HEK293 (cell line): ENCODE measurements at regions not wholly inside any gene's neighbourhood (a gene's known extent, or its start where the extent isn't known, plus 50 kb on each side); places are given as distances from the start of the nearest gene placed in this dataset.
"Not testable (repeated sequence)": the region's sequence is repeated elsewhere in the genome, so short reads cannot be mapped to it uniquely, and the experiment has no call there.

Experiments
- CTCF ChIA-PET: fragments of 350-600 bp; formaldehyde crosslinking; extraction: SDS; loops from one replicate; lab custom pipeline; 2021; ENCODE audit warnings: antibody characterized with exemption; lab: Yijun Ruan, JAX
- POLR2A ChIA-PET: fragments of 300-600 bp; formaldehyde crosslinking; extraction: SDS; loops from one replicate; lab custom pipeline; 2020; ENCODE audit warnings: antibody characterized with exemption, inconsistent platforms; lab: Yijun Ruan, JAX
- H3K27ac ChIP-seq: fragments of 200-500 bp; sonication (Bioruptor generic); 2 replicates; pipeline ENCODE4 v1.5.1; 2014; ENCODE audit warnings: low read depth, low read length, control low read depth, inconsistent platforms; ENCODE audit errors: extremely low read depth
- H3K36me3 ChIP-seq, 2 experiments: fragments of 200-500 bp in 1 of 2; sonication (Bioruptor generic) in 1 of 2; 1 replicate in 1 of 2; 2 replicates in 1 of 2; pipeline ENCODE4 v1.5.1; 2014 to 2017; ENCODE audit warnings: inconsistent platforms in 2 of 2, low read length in 2 of 2; ENCODE audit not compliant: control insufficient read depth in 2 of 2, insufficient read depth in 1 of 2
- H3K4me1 ChIP-seq: fragments of 200-500 bp; sonication (Bioruptor generic); 2 replicates; pipeline ENCODE4 v1.5.1; 2014; ENCODE audit warnings: mild to moderate bottlenecking, low read length, inconsistent platforms; ENCODE audit not compliant: control insufficient read depth, insufficient read depth
- H3K4me3 ChIP-seq: 2 replicates; pipeline ENCODE4 v1.5.1; 2011; ENCODE audit warnings: low read depth, mild to moderate bottlenecking, control low read depth, low read length, moderate library complexity
- H3K9me3 ChIP-seq: fragments of 200-500 bp; sonication (Bioruptor generic); 2 replicates; pipeline ENCODE4 v1.5.1; 2014; ENCODE audit warnings: low read depth, low read length, inconsistent platforms; ENCODE audit not compliant: control insufficient read depth, insufficient read depth
- SCRT2 ChIP-seq: fragments of 450-650 bp; formaldehyde crosslinking; IDR thresholded peaks from 2 replicates; pipeline ENCODE4 v1.5.1; 2016; ENCODE audit warnings: missing biosample characterization, missing genetic modification characterization
- ZFP37 ChIP-seq: fragments of 450-650 bp; formaldehyde crosslinking; IDR thresholded peaks from 2 replicates; pipeline ENCODE4 v1.5.1; 2016; ENCODE audit warnings: missing biosample characterization, missing genetic modification characterization
- ZNF184 ChIP-seq: fragments of 450-650 bp; IDR thresholded peaks from 2 replicates; pipeline ENCODE4 v1.5.1; 2018; ENCODE audit warnings: missing biosample characterization, mild to moderate bottlenecking, missing genetic modification characterization
- ZNF274 ChIP-seq, 2 experiments: fragments of 200-500 bp in 1 of 2; fragments of 450-650 bp in 1 of 2; sonication (Bioruptor generic) in 1 of 2; formaldehyde crosslinking in 1 of 2; IDR thresholded peaks; 2 replicates each; pipeline versions ENCODE4 v1.5.1 to v1.6.1; 2014 to 2016; ENCODE audit warnings: borderline replicate concordance in 1 of 2, inconsistent platforms in 1 of 2, low read length in 1 of 2, missing biosample characterization in 1 of 2, missing genetic modification characterization in 1 of 2
- ZNF391 ChIP-seq: fragments of 450-650 bp; formaldehyde crosslinking; IDR thresholded peaks from 2 replicates; pipeline ENCODE4 v1.5.1; 2016; ENCODE audit warnings: low read depth, missing biosample characterization, missing genetic modification characterization, borderline replicate concordance
- TF ChIP-seq, protein P1 (sequence below): fragments of 450-650 bp; formaldehyde crosslinking; IDR thresholded peaks from 2 replicates; pipeline ENCODE4 v1.5.1; 2017; ENCODE audit warnings: missing biosample characterization, missing genetic modification characterization
- TF ChIP-seq, protein P2 (sequence below): IDR thresholded peaks from 2 replicates; pipeline ENCODE4 v1.6.1; 2011; ENCODE audit warnings: mild to moderate bottlenecking, low read depth, low read length, borderline replicate concordance
- TF ChIP-seq, protein P3 (sequence below): fragments of 450-650 bp; IDR thresholded peaks from 2 replicates; pipeline ENCODE4 v1.5.1; 2018; ENCODE audit warnings: missing biosample characterization, mild to moderate bottlenecking, missing genetic modification characterization
- TF ChIP-seq, protein P4 (sequence below): fragments of 450-650 bp; formaldehyde crosslinking; IDR thresholded peaks from 2 replicates; pipeline ENCODE4 v1.5.1; 2016; ENCODE audit warnings: missing biosample characterization, missing genetic modification characterization

DNA sequence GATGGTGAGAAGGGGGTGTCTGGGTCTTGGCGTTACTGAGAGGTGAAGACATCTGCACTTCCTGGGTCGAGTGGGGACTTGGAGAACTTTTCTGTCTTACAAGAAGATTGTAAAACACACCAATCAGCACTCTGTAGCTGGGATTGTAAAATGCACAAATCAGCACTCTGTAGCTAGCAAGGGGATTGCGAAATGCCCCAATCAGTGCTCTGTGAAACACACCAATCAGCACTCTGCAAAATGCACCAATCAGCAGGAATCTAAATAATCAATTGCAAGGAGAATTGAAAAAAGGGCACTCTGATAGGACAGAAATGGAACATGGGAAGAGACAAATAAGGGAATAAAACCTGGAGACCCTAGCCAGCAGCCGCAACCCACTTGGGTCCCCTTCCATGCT, 376.1 kb upstream of the SFSWAP start:
- ChIA-PET POLR2A (no interaction called here), CTCF (no interaction called here)
- TF ChIP-seq, protein P1, sequence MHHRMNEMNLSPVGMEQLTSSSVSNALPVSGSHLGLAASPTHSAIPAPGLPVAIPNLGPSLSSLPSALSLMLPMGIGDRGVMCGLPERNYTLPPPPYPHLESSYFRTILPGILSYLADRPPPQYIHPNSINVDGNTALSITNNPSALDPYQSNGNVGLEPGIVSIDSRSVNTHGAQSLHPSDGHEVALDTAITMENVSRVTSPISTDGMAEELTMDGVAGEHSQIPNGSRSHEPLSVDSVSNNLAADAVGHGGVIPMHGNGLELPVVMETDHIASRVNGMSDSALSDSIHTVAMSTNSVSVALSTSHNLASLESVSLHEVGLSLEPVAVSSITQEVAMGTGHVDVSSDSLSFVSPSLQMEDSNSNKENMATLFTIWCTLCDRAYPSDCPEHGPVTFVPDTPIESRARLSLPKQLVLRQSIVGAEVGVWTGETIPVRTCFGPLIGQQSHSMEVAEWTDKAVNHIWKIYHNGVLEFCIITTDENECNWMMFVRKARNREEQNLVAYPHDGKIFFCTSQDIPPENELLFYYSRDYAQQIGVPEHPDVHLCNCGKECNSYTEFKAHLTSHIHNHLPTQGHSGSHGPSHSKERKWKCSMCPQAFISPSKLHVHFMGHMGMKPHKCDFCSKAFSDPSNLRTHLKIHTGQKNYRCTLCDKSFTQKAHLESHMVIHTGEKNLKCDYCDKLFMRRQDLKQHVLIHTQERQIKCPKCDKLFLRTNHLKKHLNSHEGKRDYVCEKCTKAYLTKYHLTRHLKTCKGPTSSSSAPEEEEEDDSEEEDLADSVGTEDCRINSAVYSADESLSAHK (tag by site-specific recombination): no peak
- TF ChIP-seq, protein P2, sequence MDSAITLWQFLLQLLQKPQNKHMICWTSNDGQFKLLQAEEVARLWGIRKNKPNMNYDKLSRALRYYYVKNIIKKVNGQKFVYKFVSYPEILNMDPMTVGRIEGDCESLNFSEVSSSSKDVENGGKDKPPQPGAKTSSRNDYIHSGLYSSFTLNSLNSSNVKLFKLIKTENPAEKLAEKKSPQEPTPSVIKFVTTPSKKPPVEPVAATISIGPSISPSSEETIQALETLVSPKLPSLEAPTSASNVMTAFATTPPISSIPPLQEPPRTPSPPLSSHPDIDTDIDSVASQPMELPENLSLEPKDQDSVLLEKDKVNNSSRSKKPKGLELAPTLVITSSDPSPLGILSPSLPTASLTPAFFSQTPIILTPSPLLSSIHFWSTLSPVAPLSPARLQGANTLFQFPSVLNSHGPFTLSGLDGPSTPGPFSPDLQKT: no peak
- TF ChIP-seq, protein P3, sequence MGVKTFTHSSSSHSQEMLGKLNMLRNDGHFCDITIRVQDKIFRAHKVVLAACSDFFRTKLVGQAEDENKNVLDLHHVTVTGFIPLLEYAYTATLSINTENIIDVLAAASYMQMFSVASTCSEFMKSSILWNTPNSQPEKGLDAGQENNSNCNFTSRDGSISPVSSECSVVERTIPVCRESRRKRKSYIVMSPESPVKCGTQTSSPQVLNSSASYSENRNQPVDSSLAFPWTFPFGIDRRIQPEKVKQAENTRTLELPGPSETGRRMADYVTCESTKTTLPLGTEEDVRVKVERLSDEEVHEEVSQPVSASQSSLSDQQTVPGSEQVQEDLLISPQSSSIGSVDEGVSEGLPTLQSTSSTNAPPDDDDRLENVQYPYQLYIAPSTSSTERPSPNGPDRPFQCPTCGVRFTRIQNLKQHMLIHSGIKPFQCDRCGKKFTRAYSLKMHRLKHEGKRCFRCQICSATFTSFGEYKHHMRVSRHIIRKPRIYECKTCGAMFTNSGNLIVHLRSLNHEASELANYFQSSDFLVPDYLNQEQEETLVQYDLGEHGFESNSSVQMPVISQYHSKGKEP (tag by site-specific recombination): no peak
- TF ChIP-seq ZNF184 (tag by site-specific recombination) (no peak), ZNF274 (IDR thresholded peaks at IDR 0.05; ENCODE audit: low read length) (no peak), ZNF274 (tag by site-specific recombination; IDR thresholded peaks at IDR 0.05; ENCODE audit: borderline replicate concordance) (no peak), ZNF391 (no peak), ZFP37 (tag by site-specific recombination) (no peak)
- TF ChIP-seq, all 188 proteins: peak for 0
- H3K4me3 ChIP-seq: no peak overlapping the region
- H3K9me3 ChIP-seq: no peaks in the 10 kb centered on the region
- no peak overlapping the region for H3K27ac ChIP-seq
- no peaks in the 10 kb centered on the region for H3K4me1 ChIP-seq
- no peaks in the 10 kb centered on the region for H3K36me3 ChIP-seq

DNA sequence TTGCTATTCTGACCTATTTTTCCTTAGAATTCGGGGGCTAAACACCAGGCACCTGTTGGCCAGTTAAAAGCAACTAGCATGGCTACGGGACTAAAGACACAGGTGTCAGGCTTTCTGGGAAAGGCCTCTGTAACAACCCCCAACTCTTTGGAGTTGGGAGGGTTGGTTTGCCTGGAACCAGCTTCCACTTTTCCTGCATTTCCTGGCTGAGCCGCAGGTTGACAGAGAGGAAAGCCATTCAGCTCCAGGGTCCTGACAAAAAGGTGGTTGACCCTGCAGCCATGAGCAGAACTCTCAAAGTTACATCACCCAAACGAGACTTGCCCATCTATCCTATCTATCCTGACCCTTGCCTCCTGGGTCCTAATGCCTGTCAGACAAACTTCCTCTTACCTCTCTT, 375.4 kb upstream of the SFSWAP start:
- H3K36me3 ChIP-seq: no peaks in the 10 kb centered on the region
- CTCF ChIA-PET: no interaction called here
- POLR2A ChIA-PET: no interaction called here
- TF ChIP-seq SCRT2 (tag by site-specific recombination): peak; percentile 9; the same call in 1 of the 2 replicates
- TF ChIP-seq, protein P4, sequence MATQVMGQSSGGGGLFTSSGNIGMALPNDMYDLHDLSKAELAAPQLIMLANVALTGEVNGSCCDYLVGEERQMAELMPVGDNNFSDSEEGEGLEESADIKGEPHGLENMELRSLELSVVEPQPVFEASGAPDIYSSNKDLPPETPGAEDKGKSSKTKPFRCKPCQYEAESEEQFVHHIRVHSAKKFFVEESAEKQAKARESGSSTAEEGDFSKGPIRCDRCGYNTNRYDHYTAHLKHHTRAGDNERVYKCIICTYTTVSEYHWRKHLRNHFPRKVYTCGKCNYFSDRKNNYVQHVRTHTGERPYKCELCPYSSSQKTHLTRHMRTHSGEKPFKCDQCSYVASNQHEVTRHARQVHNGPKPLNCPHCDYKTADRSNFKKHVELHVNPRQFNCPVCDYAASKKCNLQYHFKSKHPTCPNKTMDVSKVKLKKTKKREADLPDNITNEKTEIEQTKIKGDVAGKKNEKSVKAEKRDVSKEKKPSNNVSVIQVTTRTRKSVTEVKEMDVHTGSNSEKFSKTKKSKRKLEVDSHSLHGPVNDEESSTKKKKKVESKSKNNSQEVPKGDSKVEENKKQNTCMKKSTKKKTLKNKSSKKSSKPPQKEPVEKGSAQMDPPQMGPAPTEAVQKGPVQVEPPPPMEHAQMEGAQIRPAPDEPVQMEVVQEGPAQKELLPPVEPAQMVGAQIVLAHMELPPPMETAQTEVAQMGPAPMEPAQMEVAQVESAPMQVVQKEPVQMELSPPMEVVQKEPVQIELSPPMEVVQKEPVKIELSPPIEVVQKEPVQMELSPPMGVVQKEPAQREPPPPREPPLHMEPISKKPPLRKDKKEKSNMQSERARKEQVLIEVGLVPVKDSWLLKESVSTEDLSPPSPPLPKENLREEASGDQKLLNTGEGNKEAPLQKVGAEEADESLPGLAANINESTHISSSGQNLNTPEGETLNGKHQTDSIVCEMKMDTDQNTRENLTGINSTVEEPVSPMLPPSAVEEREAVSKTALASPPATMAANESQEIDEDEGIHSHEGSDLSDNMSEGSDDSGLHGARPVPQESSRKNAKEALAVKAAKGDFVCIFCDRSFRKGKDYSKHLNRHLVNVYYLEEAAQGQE (tag by site-specific recombination): no peak
- no peaks in the 10 kb centered on the region for H3K4me1 ChIP-seq
- no peak overlapping the region for H3K4me3 ChIP-seq
- no peak overlapping the region for H3K27ac ChIP-seq
- H3K9me3 ChIP-seq: no peaks in the 10 kb centered on the region

DNA sequence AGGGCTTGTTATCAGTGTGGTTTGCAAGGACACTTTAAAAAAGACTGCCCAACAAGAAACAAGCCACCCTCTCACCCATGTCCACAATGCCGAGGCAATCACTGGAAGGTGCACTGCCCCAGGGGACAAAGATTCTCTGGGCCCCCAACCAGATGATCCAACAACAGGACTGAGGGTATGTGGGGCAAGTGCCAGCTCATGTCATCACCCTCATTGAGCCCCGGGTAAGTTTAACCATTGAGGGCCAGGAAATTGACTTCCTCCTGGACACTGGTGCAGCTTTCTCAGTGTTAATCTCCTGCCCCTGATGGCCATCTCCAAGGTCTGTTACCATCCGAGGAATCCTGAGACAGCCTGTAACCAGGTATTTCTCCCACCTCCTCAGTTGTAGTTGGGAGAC, 373.0 kb upstream of the SFSWAP start:
- H3K4me3 ChIP-seq, H3K36me3 ChIP-seq, POLR2A ChIA-PET, H3K27ac ChIP-seq, CTCF ChIA-PET, H3K9me3 ChIP-seq, H3K4me1 ChIP-seq: not testable (repeated sequence)
